Ovary (tissue), 3 donors: ENCODE measurements at regions not wholly inside any gene's neighbourhood (a gene's known extent, or its start where the extent isn't known, plus 50 kb on each side); places are given as distances from the start of the nearest gene placed in this dataset.

Experiments used
- CTCF ChIP-seq, 3 donors: fragments of 450-650 bp in 2 of 3; fragments of 200-600 bp in 1 of 3; IDR thresholded peaks; one replicate each; pipeline versions ENCODE4 v1.5.1 to v1.8.0; 2016 to 2022; ENCODE audit warnings: antibody characterized with exemption in 3 of 3, mild to moderate bottlenecking in 1 of 3
- POLR2A ChIP-seq: fragments of 450-650 bp; IDR thresholded peaks from one replicate; pipeline ENCODE4 v1.6.1; 2017; ENCODE audit warnings: antibody characterized with exemption, mild to moderate bottlenecking, moderate library complexity
- donor health status: DM: no; HTN: no; CAD: no.

DNA sequence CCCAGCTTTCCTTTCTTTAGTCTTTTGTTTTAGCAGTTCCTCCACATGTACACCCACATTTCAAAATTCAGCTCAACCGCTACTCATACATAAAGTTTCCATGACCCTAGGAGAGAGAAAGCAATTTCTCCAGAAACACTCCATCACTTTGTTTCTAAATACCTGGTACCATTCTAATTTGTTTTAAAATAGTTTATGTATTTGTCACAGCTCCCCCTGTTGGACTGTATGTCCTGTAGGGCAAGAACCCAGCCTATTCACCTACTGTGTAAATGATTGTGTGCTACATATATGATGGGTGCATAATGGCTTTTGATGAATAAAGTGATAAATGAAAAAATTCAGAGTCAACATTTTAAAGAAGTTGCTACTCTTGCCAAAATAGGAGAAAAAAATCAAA is 139.1 kb downstream of the COX7C start:
- no peak for TF ChIP-seq CTCF (IDR thresholded peaks at IDR 0.05)
- TF ChIP-seq POLR2A = no peak
